ENCODE measurements at regions not wholly inside any gene's neighbourhood (a gene's known extent, or its start where the extent isn't known, plus 50 kb on each side); places are given as distances from the start of the nearest gene placed in this dataset.

GRCh38 chr6:88517737-88518136 lies 351.6 kb upstream of the CNR1 start:
- TF ChIP-seq CTCF (IDR thresholded peaks at IDR 0.05 in 4 of 5, conservative IDR thresholded peaks at IDR 0.05 in 1 of 5) (no peak), POLR2A (IDR thresholded peaks at IDR 0.05) (no peak)

Data from gastrocnemius medialis (tissue), 4 donors.